ENCODE measurements at regions not wholly inside any gene's neighbourhood (a gene's known extent, or its start where the extent isn't known, plus 50 kb on each side); places are given as distances from the start of the nearest gene placed in this dataset.

DNA sequence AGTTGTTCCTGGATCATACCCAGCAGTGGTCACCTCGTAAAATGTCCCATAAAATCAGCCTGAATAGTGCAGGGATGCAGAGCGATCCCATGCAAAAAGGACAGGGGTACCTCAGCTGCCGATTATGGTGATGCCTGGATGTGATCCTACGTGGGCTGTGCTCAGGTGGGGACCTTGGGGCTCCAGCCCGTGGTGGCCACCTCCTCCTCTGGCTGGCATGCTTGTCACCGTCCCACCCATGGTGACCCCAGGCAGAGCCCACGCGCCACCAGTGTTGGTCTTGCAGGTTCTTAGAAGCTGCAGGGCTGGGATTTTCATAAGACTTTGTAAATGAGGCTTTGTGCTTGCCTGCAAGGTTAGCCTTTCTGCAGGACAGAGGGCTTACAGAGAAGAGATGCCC is 97.2 kb downstream of the GLRX3 start:
- intact Hi-C loops (cut with micrococcal nuclease): no loop called here
- ATAC-seq: no peak

DNA sequence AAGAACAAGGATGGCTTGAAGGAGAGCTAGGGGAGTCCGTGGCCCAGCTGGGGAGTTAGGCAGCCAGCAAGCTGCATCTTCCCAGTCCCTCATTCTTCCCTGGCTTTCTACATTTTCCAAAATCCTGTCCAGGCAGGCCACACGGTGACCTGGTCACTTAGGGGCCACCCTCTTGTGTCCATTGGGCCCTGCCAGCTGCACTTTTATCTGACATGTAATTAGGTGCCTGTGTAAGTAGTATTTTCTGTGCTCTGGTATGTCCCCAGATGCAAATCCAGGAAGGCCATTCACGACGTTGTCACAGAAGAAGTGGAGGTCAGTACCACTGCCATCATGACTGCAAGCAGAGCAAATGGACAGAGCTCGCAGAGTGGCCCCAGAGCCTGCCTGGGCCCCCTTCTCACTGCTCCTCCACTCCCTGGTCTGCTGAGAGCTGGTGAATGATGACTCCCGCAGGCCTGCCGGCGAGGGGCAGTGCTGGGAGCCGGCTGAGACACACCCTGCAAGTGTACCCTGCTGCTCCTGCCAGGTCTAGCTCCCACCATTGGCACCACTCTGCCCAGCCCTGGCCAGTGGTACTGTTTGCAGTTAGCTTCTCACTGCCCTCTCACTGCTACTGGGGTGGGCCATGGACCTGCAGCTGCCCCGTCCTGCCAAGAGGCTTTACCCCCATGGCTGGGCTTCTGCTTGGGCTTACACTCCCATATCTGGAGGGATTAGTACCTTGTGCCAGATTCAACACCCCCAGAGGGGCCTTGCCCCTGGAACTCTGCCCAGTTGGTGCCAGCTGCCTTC is 98.2 kb downstream of the GLRX3 start:
- Mint-ChIP-seq H3K27ac (no peak overlapping the region), H3K27me3 (no peaks in the 10 kb centered on the region), H3K9me3 (no peaks in the 10 kb centered on the region), H3K4me3 (no peak overlapping the region), H3K36me3 (ENCODE audit: low read depth) (no peaks in the 10 kb centered on the region), H3K4me1 (ENCODE audit: low read depth) (no peaks in the 10 kb centered on the region)
- no peak for DNase-seq
- intact Hi-C loops (cut with micrococcal nuclease): no loop called here
- CTCF ChIA-PET: interaction anchor here (0.6 kb wide), 1 partner anchor 42 kb away, joined by 3 read pairs; no protein-coding TSS in a partner anchor
- TF ChIP-seq, protein P1, sequence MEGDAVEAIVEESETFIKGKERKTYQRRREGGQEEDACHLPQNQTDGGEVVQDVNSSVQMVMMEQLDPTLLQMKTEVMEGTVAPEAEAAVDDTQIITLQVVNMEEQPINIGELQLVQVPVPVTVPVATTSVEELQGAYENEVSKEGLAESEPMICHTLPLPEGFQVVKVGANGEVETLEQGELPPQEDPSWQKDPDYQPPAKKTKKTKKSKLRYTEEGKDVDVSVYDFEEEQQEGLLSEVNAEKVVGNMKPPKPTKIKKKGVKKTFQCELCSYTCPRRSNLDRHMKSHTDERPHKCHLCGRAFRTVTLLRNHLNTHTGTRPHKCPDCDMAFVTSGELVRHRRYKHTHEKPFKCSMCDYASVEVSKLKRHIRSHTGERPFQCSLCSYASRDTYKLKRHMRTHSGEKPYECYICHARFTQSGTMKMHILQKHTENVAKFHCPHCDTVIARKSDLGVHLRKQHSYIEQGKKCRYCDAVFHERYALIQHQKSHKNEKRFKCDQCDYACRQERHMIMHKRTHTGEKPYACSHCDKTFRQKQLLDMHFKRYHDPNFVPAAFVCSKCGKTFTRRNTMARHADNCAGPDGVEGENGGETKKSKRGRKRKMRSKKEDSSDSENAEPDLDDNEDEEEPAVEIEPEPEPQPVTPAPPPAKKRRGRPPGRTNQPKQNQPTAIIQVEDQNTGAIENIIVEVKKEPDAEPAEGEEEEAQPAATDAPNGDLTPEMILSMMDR (IDR thresholded peaks at IDR 0.05): no peak
- no peak for ATAC-seq
- POLR2A ChIA-PET: no interaction called here

More for the DNA sequence above, 97.2 kb downstream of the GLRX3 start:
- Mint-ChIP-seq H3K4me1 (ENCODE audit: low read depth) (no peaks in the 10 kb centered on the region), H3K36me3 (ENCODE audit: low read depth) (no peaks in the 10 kb centered on the region), H3K9me3 (peaks cover under 1% of the 10 kb centered on the region), H3K4me3 (no peak overlapping the region), H3K27ac (no peak overlapping the region), H3K27me3 (no peaks in the 10 kb centered on the region)
- no peak for DNase-seq
- CTCF ChIA-PET: interaction anchor here (0.6 kb wide), 1 partner anchor 41 kb away, joined by 3 read pairs; no protein-coding TSS in a partner anchor
- TF ChIP-seq, protein P1 (IDR thresholded peaks at IDR 0.05): no peak
- POLR2A ChIA-PET: no interaction called here

DNA sequence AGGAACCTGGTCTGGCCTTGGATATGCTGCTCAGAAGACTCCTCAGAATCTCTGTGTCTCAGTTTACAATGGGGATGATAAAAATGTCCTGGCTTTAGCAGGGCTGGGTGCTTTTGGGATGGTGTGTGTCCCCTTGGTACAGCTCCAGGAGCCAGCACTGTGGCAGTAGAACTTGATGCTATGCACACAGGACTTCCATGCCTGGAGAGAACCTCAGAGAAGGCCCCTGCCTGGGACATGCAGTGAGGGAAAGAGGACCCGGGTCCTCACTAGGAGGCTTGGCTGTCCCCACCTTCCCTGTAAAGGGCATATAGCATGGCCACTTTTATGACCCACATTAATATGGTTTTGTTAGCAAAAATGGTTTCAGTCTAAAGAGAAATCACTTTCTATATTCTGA is 100.5 kb downstream of the GLRX3 start:
- Mint-ChIP-seq H3K4me3 (no peak overlapping the region), H3K27me3 (peaks cover 7% of the 10 kb centered on the region), H3K27ac (no peak overlapping the region), H3K36me3 (ENCODE audit: low read depth) (peaks cover 3% of the 10 kb centered on the region), H3K9me3 (peaks cover 2% of the 10 kb centered on the region), H3K4me1 (ENCODE audit: low read depth) (no peaks in the 10 kb centered on the region)
- POLR2A ChIA-PET: no interaction called here
- no peak for ATAC-seq
- CTCF ChIA-PET: no interaction called here
- no peak for DNase-seq
- intact Hi-C loops (cut with micrococcal nuclease): no loop called here
- TF ChIP-seq, protein P1 (IDR thresholded peaks at IDR 0.05): no peak

DNA sequence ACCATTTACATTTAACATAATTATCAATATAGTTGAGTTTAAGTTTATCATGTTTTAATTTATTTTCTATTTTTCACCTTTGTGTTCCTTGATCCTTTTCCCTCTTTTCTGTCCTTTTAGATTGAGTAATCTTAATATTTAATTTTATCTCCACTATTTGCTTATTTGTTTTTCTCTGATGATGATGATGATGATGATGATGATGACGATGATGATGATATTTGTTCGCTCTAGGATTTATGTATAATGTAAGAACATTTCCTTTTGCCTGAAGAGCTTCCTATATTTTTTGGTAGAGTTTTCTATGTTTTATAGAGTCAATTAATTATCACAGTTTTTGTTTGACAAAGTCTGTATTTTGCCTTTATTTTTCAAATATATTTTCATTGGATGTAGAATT is 104.2 kb downstream of the GLRX3 start:
- Mint-ChIP-seq H3K4me1 (ENCODE audit: low read depth) (peaks cover 13% of the 10 kb centered on the region), H3K27me3 (peaks cover 21% of the 10 kb centered on the region), H3K27ac (no peak overlapping the region), H3K9me3 (peaks cover 2% of the 10 kb centered on the region), H3K36me3 (ENCODE audit: low read depth) (peaks cover 3% of the 10 kb centered on the region), H3K4me3 (no peak overlapping the region)
- ChIA-PET POLR2A (no interaction called here), CTCF (no interaction called here)
- TF ChIP-seq, protein P1 (IDR thresholded peaks at IDR 0.05): no peak
- DNase-seq (no peak), ATAC-seq (no peak)
- intact Hi-C loops (cut with micrococcal nuclease): no loop called here

DNA sequence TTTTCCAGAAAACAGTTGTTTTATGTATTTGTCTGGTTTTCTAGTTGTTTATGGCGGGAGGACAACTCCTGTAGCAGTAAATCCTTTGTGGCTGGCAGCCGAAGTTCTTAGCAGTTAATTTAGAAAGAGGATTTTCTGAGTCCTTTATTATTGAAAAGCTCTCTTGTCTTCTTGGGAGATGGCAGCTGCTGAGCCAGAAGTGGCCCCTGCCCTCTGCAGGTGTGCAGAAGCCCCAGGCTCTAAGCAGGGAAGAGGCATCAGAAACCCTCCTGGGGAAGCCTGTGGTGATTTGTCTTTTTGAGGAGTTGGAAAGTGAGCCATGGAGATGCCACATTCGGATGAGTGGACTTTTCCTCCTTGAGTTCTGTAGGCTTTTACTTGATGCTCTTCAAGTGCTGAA is 106.3 kb downstream of the GLRX3 start:
- DNase-seq (no peak), ATAC-seq (no peak)
- TF ChIP-seq, protein P1 (IDR thresholded peaks at IDR 0.05): no peak
- ChIA-PET CTCF (no interaction called here), POLR2A (no interaction called here)
- Mint-ChIP-seq H3K27me3 (peaks cover 25% of the 10 kb centered on the region), H3K9me3 (peaks cover 2% of the 10 kb centered on the region), H3K36me3 (ENCODE audit: low read depth) (peaks cover 3% of the 10 kb centered on the region), H3K27ac (no peak overlapping the region), H3K4me1 (ENCODE audit: low read depth) (peaks cover 13% of the 10 kb centered on the region), H3K4me3 (no peak overlapping the region)
- intact Hi-C loops (cut with micrococcal nuclease): no loop called here

All from activated CD8-positive, alpha-beta T cell treated with anti-CD3 and anti-CD28 coated beads for 36 hours (primary cell).